ENCODE measurements at regions not wholly inside any gene's neighbourhood (a gene's known extent, or its start where the extent isn't known, plus 50 kb on each side); places are given as distances from the start of the nearest gene placed in this dataset.

GRCh38 chr6:121853686-121854085 lies 418.2 kb downstream of the GJA1 start:
- Histone ChIP-seq H3K9me3 (ENCODE audit: low read length) (no peaks in the 10 kb centered on the region), H3K27me3 (ENCODE audit: control insufficient read depth in 1 of 2, insufficient read depth in 2 of 2, low read length in 2 of 2) (no peaks in the 10 kb centered on the region), H3K9ac (ENCODE audit: insufficient read depth, low read depth, low read length) (no peak overlapping the region), H3K4me2 (ENCODE audit: low read depth, low read length) (no peak overlapping the region), H3K27ac (ENCODE audit: extremely low read length, insufficient read depth, low read length) (no peak overlapping the region), H3K79me2 (ENCODE audit: insufficient read depth, low read length) (no peaks in the 10 kb centered on the region), H4K20me1 (ENCODE audit: insufficient read depth, low read length) (no peaks in the 10 kb centered on the region), H3K4me3 (replicated peaks in 1 of 3; ENCODE audit: insufficient read depth in 1 of 3, low read depth in 2 of 3, low read length in 3 of 3) (no peak overlapping the region), H3K4me1 (ENCODE audit: insufficient read depth, low read length) (no peaks in the 10 kb centered on the region), H2AFZ (ENCODE audit: low read length) (no peak overlapping the region), H3K36me3 (replicated peaks in 1 of 2; ENCODE audit: control insufficient read depth in 1 of 2, insufficient read depth in 2 of 2, low read length in 2 of 2) (no peaks in the 10 kb centered on the region)
- no peak for DNase-seq (ENCODE audit: low spot score)
- no peak for ATAC-seq
- ChIA-PET POLR2A (no interaction called here), CTCF (ENCODE audit: low intra/inter-chr PET ratio, low total read pairs) (no interaction called here)
- TF ChIP-seq ZNF646 (CRISPR knock-in tag; IDR thresholded peaks at IDR 0.05) (no peak), SIX4 (CRISPR knock-in tag; IDR thresholded peaks at IDR 0.05) (no peak), ZNF850 (CRISPR knock-in tag; conservative IDR thresholded peaks at IDR 0.05) (no peak), ZNF468 (CRISPR knock-in tag; IDR thresholded peaks at IDR 0.05) (no peak), ZNF30 (CRISPR knock-in tag; IDR thresholded peaks at IDR 0.05) (no peak), FLYWCH1 (CRISPR knock-in tag; IDR thresholded peaks at IDR 0.05) (no peak)
- intact Hi-C loops (cut with micrococcal nuclease; ENCODE audit: unreplicated experiment) = no loop called here
- in situ Hi-C loops (cut with HindIII; ENCODE audit: extremely low pct_ligation_motif_present, low pct_unique_long_range_greater_than_20kb) = no loop called here
- WGBS (ENCODE audit: low lambda C conversion rate) = 0% methylated on average over 4 of the region's 4 CpGs
- no peak for FAIRE-seq
- no TSS peak for BruUV-seq (replicated peaks)
